Adrenal gland (tissue), 5 donors: ENCODE measurements at regions not wholly inside any gene's neighbourhood (a gene's known extent, or its start where the extent isn't known, plus 50 kb on each side); places are given as distances from the start of the nearest gene placed in this dataset.

Experiments used
- POLR2A ChIP-seq, 2 donors: fragments of 450-650 bp; IDR thresholded peaks; one replicate each; pipeline ENCODE4 v1.6.1; 2017; ENCODE audit warnings: antibody characterized with exemption in 2 of 2, mild to moderate bottlenecking in 2 of 2, moderate library complexity in 1 of 2
- TF ChIP-seq, protein P1 (sequence below), 6 experiments: fragments of 450-650 bp in 4 of 6; fragments of 200-600 bp in 2 of 6; sonication (generic) in 1 of 6; IDR thresholded peaks; 1 replicate in 5 of 6; 2 replicates in 1 of 6; pipeline versions ENCODE4 v1.5.1 to v1.8.0; 2016 to 2021; ENCODE audit warnings: antibody characterized with exemption in 6 of 6, mild to moderate bottlenecking in 2 of 6, moderate library complexity in 1 of 6
- donor health status: DM: no; HTN: no; CAD: no.

DNA sequence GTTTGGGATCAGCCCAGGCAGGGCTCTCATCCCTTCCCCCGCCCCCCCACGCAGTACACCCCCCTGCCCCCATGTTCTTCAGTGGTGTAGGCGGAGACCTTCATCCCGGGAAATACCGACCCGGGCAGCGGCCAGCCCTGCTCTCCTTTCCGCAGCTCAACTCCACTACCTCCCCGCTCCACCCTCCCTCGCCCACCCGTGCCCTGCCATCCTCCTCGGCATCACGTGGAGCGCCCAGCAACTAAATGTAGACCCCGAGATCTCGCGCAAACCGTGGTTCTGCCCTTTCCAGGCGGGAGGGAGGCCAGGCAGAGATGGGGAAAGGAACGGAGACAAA lies 1932.2 kb upstream of the DEFB115 start:
- no peak for TF ChIP-seq POLR2A (IDR thresholded peaks at IDR 0.05)
- TF ChIP-seq, protein P1, sequence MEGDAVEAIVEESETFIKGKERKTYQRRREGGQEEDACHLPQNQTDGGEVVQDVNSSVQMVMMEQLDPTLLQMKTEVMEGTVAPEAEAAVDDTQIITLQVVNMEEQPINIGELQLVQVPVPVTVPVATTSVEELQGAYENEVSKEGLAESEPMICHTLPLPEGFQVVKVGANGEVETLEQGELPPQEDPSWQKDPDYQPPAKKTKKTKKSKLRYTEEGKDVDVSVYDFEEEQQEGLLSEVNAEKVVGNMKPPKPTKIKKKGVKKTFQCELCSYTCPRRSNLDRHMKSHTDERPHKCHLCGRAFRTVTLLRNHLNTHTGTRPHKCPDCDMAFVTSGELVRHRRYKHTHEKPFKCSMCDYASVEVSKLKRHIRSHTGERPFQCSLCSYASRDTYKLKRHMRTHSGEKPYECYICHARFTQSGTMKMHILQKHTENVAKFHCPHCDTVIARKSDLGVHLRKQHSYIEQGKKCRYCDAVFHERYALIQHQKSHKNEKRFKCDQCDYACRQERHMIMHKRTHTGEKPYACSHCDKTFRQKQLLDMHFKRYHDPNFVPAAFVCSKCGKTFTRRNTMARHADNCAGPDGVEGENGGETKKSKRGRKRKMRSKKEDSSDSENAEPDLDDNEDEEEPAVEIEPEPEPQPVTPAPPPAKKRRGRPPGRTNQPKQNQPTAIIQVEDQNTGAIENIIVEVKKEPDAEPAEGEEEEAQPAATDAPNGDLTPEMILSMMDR (IDR thresholded peaks at IDR 0.05): no peak
